ENCODE measurements at regions not wholly inside any gene's neighbourhood (a gene's known extent, or its start where the extent isn't known, plus 50 kb on each side); places are given as distances from the start of the nearest gene placed in this dataset.

GRCh38 chr3:88572450-88572849, 422.7 kb downstream of the C3orf38 start:
- no peak overlapping the region for H3K4me3 ChIP-seq
- H3K27ac ChIP-seq = no peak overlapping the region
- H3K9ac ChIP-seq (ENCODE audit: insufficient read length) = no peak overlapping the region
- no peak for DNase-seq (ENCODE audit: low read depth, low spot score)
- H3K9me3 ChIP-seq (ENCODE audit: low read depth, low read length) = no peaks in the 10 kb centered on the region
- H3K36me3 ChIP-seq (ENCODE audit: insufficient read depth, low read length) = no peaks in the 10 kb centered on the region
- TF ChIP-seq POLR2AphosphoS5 (IDR thresholded peaks at IDR 0.05; ENCODE audit: borderline replicate concordance, low read depth, low read length) = no peak
- no peak for TF ChIP-seq EZH2 (IDR thresholded peaks at IDR 0.05)
- TF ChIP-seq FOXP2 (optimal IDR thresholded peaks at IDR 0.05; ENCODE audit: control extremely low read depth, extremely low read length, insufficient read depth) = no peak

- no peak for TF ChIP-seq POLR2AphosphoS5 (IDR thresholded peaks at IDR 0.05; ENCODE audit: borderline replicate concordance, low read depth, low read length)
- TF ChIP-seq EZH2 (IDR thresholded peaks at IDR 0.05) = no peak
- H3K36me3 ChIP-seq (ENCODE audit: insufficient read depth, low read length) = no peaks in the 10 kb centered on the region
- no peak overlapping the region for H3K27ac ChIP-seq
- no peak overlapping the region for H3K4me3 ChIP-seq
- no peak overlapping the region for H3K9ac ChIP-seq (ENCODE audit: insufficient read length)
- no peak for DNase-seq (ENCODE audit: low read depth, low spot score)
- H3K9me3 ChIP-seq (ENCODE audit: low read depth, low read length) = no peaks in the 10 kb centered on the region
Observed at GRCh38 chr3:88573472-88573871, 423.7 kb downstream of the C3orf38 start.

- Histone ChIP-seq H3K36me3 (ENCODE audit: insufficient read depth, low read length) (no peaks in the 10 kb centered on the region), H3K9me3 (ENCODE audit: low read depth, low read length) (no peaks in the 10 kb centered on the region), H3K27ac (no peak overlapping the region), H3K4me3 (no peak overlapping the region), H3K9ac (ENCODE audit: insufficient read length) (no peak overlapping the region)
- DNase-seq (ENCODE audit: low read depth, low spot score) = no peak
- no peak for TF ChIP-seq POLR2AphosphoS5 (IDR thresholded peaks at IDR 0.05; ENCODE audit: borderline replicate concordance, low read depth, low read length)
- no peak for TF ChIP-seq EZH2 (IDR thresholded peaks at IDR 0.05)
- TF ChIP-seq FOXP2 (optimal IDR thresholded peaks at IDR 0.05; ENCODE audit: control extremely low read depth, extremely low read length, insufficient read depth) = no peak
Observed at GRCh38 chr3:88574146-88574545, 424.4 kb downstream of the C3orf38 start.

GRCh38 chr3:88584451-88584850, 434.7 kb downstream of the C3orf38 start:
- no peak overlapping the region for H3K9ac ChIP-seq (ENCODE audit: insufficient read length)
- no peaks in the 10 kb centered on the region for H3K9me3 ChIP-seq (ENCODE audit: low read depth, low read length)
- H3K36me3 ChIP-seq (ENCODE audit: insufficient read depth, low read length) = no peaks in the 10 kb centered on the region
- TF ChIP-seq POLR2AphosphoS5 (IDR thresholded peaks at IDR 0.05; ENCODE audit: borderline replicate concordance, low read depth, low read length) = no peak
- TF ChIP-seq EZH2 (IDR thresholded peaks at IDR 0.05) = no peak
- no peak for TF ChIP-seq FOXP2 (optimal IDR thresholded peaks at IDR 0.05; ENCODE audit: control extremely low read depth, extremely low read length, insufficient read depth)
- DNase-seq (ENCODE audit: low read depth, low spot score) = no peak
- H3K4me3 ChIP-seq = no peak overlapping the region
- H3K27ac ChIP-seq = no peak overlapping the region

- TF ChIP-seq POLR2AphosphoS5 (IDR thresholded peaks at IDR 0.05; ENCODE audit: borderline replicate concordance, low read depth, low read length) = no peak
- no peak for TF ChIP-seq EZH2 (IDR thresholded peaks at IDR 0.05)
- TF ChIP-seq FOXP2 (optimal IDR thresholded peaks at IDR 0.05; ENCODE audit: control extremely low read depth, extremely low read length, insufficient read depth) = no peak
- no peak overlapping the region for H3K4me3 ChIP-seq
- DNase-seq (ENCODE audit: low read depth, low spot score) = no peak
- no peak overlapping the region for H3K27ac ChIP-seq
- H3K36me3 ChIP-seq (ENCODE audit: insufficient read depth, low read length) = no peaks in the 10 kb centered on the region
- no peaks in the 10 kb centered on the region for H3K9me3 ChIP-seq (ENCODE audit: low read depth, low read length)
- no peak overlapping the region for H3K9ac ChIP-seq (ENCODE audit: insufficient read length)
Observed at GRCh38 chr3:88586121-88586640, 436.4 kb downstream of the C3orf38 start.

- TF ChIP-seq FOXP2 (optimal IDR thresholded peaks at IDR 0.05; ENCODE audit: control extremely low read depth, extremely low read length, insufficient read depth) (no peak), POLR2AphosphoS5 (IDR thresholded peaks at IDR 0.05; ENCODE audit: borderline replicate concordance, low read depth, low read length) (peak; percentile 43; the same call in 1 of the 2 replicates), EZH2 (IDR thresholded peaks at IDR 0.05) (no peak)
- peak; percentile 89 for DNase-seq (ENCODE audit: low read depth, low spot score)
- H3K9me3 ChIP-seq (ENCODE audit: low read depth, low read length) = no peaks in the 10 kb centered on the region
- peak overlapping the region; percentile 94 for H3K27ac ChIP-seq
- peak overlapping the region; percentile 44 for H3K9ac ChIP-seq (ENCODE audit: insufficient read length)
- no peaks in the 10 kb centered on the region for H3K36me3 ChIP-seq (ENCODE audit: insufficient read depth, low read length)
- H3K4me3 ChIP-seq = peak overlapping the region; percentile 56
Observed at GRCh38 chr3:88589138-88589537, 439.4 kb downstream of the C3orf38 start.

GRCh38 chr3:88595026-88595425, 445.3 kb downstream of the C3orf38 start:
- TF ChIP-seq POLR2AphosphoS5 (IDR thresholded peaks at IDR 0.05; ENCODE audit: borderline replicate concordance, low read depth, low read length) = peak; percentile 33; the same call in 1 of the 2 replicates
- no peak for TF ChIP-seq EZH2 (IDR thresholded peaks at IDR 0.05)
- Histone ChIP-seq H3K9ac (ENCODE audit: insufficient read length) (no peak overlapping the region), H3K9me3 (ENCODE audit: low read depth, low read length) (peaks cover 6% of the 10 kb centered on the region; the same call in 1 of the 2 replicates), H3K27ac (peak overlapping the region; percentile 29; the same call in 1 of the 2 replicates), H3K36me3 (ENCODE audit: insufficient read depth, low read length) (no peaks in the 10 kb centered on the region; the same call in 1 of the 2 replicates), H3K4me3 (no peak overlapping the region)
- DNase-seq (ENCODE audit: low read depth, low spot score) = no peak

- H3K9me3 ChIP-seq (ENCODE audit: low read depth, low read length) = peaks cover 6% of the 10 kb centered on the region; the same call in 1 of the 2 replicates
- peak overlapping the region; percentile 29; the same call in 1 of the 2 replicates for H3K27ac ChIP-seq
- no peak overlapping the region for H3K4me3 ChIP-seq
- H3K9ac ChIP-seq (ENCODE audit: insufficient read length) = no peak overlapping the region
- H3K36me3 ChIP-seq (ENCODE audit: insufficient read depth, low read length) = no peaks in the 10 kb centered on the region; the same call in 1 of the 2 replicates
- TF ChIP-seq POLR2AphosphoS5 (IDR thresholded peaks at IDR 0.05; ENCODE audit: borderline replicate concordance, low read depth, low read length) = no peak
- no peak for TF ChIP-seq FOXP2 (optimal IDR thresholded peaks at IDR 0.05; ENCODE audit: control extremely low read depth, extremely low read length, insufficient read depth)
- no peak for TF ChIP-seq EZH2 (IDR thresholded peaks at IDR 0.05)
- no peak for DNase-seq (ENCODE audit: low read depth, low spot score)
Observed at GRCh38 chr3:88596451-88596850, 446.7 kb downstream of the C3orf38 start.

GRCh38 chr3:88610820-88611219, 461.1 kb downstream of the C3orf38 start:
- TF ChIP-seq POLR2AphosphoS5 (IDR thresholded peaks at IDR 0.05; ENCODE audit: borderline replicate concordance, low read depth, low read length) (no peak), FOXP2 (optimal IDR thresholded peaks at IDR 0.05; ENCODE audit: control extremely low read depth, extremely low read length, insufficient read depth) (no peak), EZH2 (IDR thresholded peaks at IDR 0.05) (no peak)
- H3K9me3 ChIP-seq (ENCODE audit: low read depth, low read length) = no peaks in the 10 kb centered on the region; the same call in 1 of the 2 replicates
- H3K4me3 ChIP-seq = no peak overlapping the region
- H3K27ac ChIP-seq = no peak overlapping the region
- no peak overlapping the region for H3K9ac ChIP-seq (ENCODE audit: insufficient read length)
- DNase-seq (ENCODE audit: low read depth, low spot score) = no peak
- no peaks in the 10 kb centered on the region for H3K36me3 ChIP-seq (ENCODE audit: insufficient read depth, low read length)

Measured in SK-N-MC (cell line).